GM18870 (cell line): ENCODE measurements at regions not wholly inside any gene's neighbourhood (a gene's known extent, or its start where the extent isn't known, plus 50 kb on each side); places are given as distances from the start of the nearest gene placed in this dataset.
"Not testable (repeated sequence)": the region's sequence is repeated elsewhere in the genome, so short reads cannot be mapped to it uniquely, and the experiment has no call there.

Source experiments
- ATAC-seq: cut with Tn5 transposase; IDR thresholded peaks from one replicate; pipeline ENCODE4 v1.9.1; 2021; ENCODE audit warnings: moderate library complexity; ENCODE audit not compliant: unreplicated experiment

GRCh38 chr6:75031102-75031501 lies 174.8 kb downstream of the COL12A1 start:
- not testable (repeated sequence) for ATAC-seq

GRCh38 chr6:75029333-75029732 lies 176.5 kb downstream of the COL12A1 start:
- ATAC-seq: no peak

- no peak for ATAC-seq
These were observed 180.5 kb downstream of the COL12A1 start for GRCh38 chr6:75025371-75025770.

- ATAC-seq: no peak
These were observed 181.0 kb downstream of the COL12A1 start for GRCh38 chr6:75024828-75025227.

- no peak for ATAC-seq
These were observed 182.2 kb downstream of the COL12A1 start for GRCh38 chr6:75023634-75024033.

- no peak for ATAC-seq
These were observed 184.9 kb downstream of the COL12A1 start for GRCh38 chr6:75020971-75021370.

GRCh38 chr6:75020376-75020775 lies 185.5 kb downstream of the COL12A1 start:
- no peak for ATAC-seq

GRCh38 chr6:75012018-75012417 lies 193.8 kb downstream of the COL12A1 start:
- ATAC-seq: no peak

GRCh38 chr6:75003984-75004383 lies 201.9 kb downstream of the COL12A1 start:
- ATAC-seq: not testable (repeated sequence)

GRCh38 chr6:74997646-74998045 lies 208.2 kb downstream of the COL12A1 start:
- no peak for ATAC-seq

- no peak for ATAC-seq
These were observed 212.7 kb downstream of the COL12A1 start for GRCh38 chr6:74993136-74993535.

- no peak for ATAC-seq
These were observed 214.1 kb downstream of the COL12A1 start for GRCh38 chr6:74991573-74992332.

GRCh38 chr6:74979065-74979766 lies 226.6 kb downstream of the COL12A1 start:
- ATAC-seq: no peak

- no peak for ATAC-seq
These were observed 229.2 kb downstream of the COL12A1 start for GRCh38 chr6:74976701-74977100.

GRCh38 chr6:74976026-74976425 lies 229.8 kb downstream of the COL12A1 start:
- no peak for ATAC-seq

GRCh38 chr6:74973591-74973990 lies 232.3 kb downstream of the COL12A1 start:
- no peak for ATAC-seq

- no peak for ATAC-seq
These were observed 234.2 kb downstream of the COL12A1 start for GRCh38 chr6:74971633-74972032.

- ATAC-seq: no peak
These were observed 236.1 kb downstream of the COL12A1 start for GRCh38 chr6:74969591-74970267.

- no peak for ATAC-seq
These were observed 238.0 kb downstream of the COL12A1 start for GRCh38 chr6:74967821-74968220.

- ATAC-seq: no peak
These were observed 239.1 kb downstream of the COL12A1 start for GRCh38 chr6:74966712-74967111.

GRCh38 chr6:74964871-74965441 lies 240.9 kb downstream of the COL12A1 start:
- no peak for ATAC-seq
